Keratinocyte (primary cell): ENCODE measurements at regions not wholly inside any gene's neighbourhood (a gene's known extent, or its start where the extent isn't known, plus 50 kb on each side); places are given as distances from the start of the nearest gene placed in this dataset.

Experiments used
- DNase-seq: peaks from one replicate; pipeline ENCODE4 v3.0.0-alpha.2; 2011; ENCODE audit warnings: low read depth, missing footprints, low spot score
- FAIRE-seq: peaks from 2 replicates; lab custom pipeline; 2011; peaks lifted over from hg19 to GRCh38; lab: Jason Lieb, UNC
- H2AFZ ChIP-seq: 2 replicates; pipeline ENCODE4 v1.6.0; 2012; ENCODE audit warnings: low read length, control low read depth, inconsistent platforms; ENCODE audit not compliant: control insufficient read depth
- H3K27ac ChIP-seq: 2 replicates; pipeline ENCODE4 v1.5.1; 2011; ENCODE audit warnings: low read length; ENCODE audit not compliant: control insufficient read depth, insufficient read depth
- H3K27me3 ChIP-seq: 3 replicates; pipeline ENCODE4 v1.6.0; 2011; ENCODE audit warnings: low read length; ENCODE audit not compliant: control insufficient read depth, insufficient read depth; ENCODE audit errors: extremely low read depth
- H3K36me3 ChIP-seq, 2 experiments: 2 replicates in 1 of 2; 3 replicates in 1 of 2; pipeline ENCODE4 v1.5.1; 2011; ENCODE audit warnings: low read length in 2 of 2, mild to moderate bottlenecking in 1 of 2; ENCODE audit not compliant: control insufficient read depth in 2 of 2, insufficient read depth in 2 of 2; ENCODE audit errors: extremely low read depth in 1 of 2
- H3K4me1 ChIP-seq: 3 replicates; pipeline ENCODE4 v1.5.1; 2011; ENCODE audit warnings: low read length; ENCODE audit not compliant: control insufficient read depth, insufficient read depth; ENCODE audit errors: extremely low read depth
- H3K4me2 ChIP-seq: 3 replicates; pipeline ENCODE4 v1.6.0; 2011; ENCODE audit warnings: low read depth, low read length; ENCODE audit not compliant: control insufficient read depth, insufficient read depth; ENCODE audit errors: extremely low read depth
- H3K4me3 ChIP-seq, 3 experiments: fragments of 200-600 bp in 1 of 3; sonication (generic) in 1 of 3; 2 replicates in 2 of 3; 3 replicates in 1 of 3; pipeline ENCODE4 v1.5.1; 2011 to 2016; ENCODE audit warnings: low read length in 3 of 3, mild to moderate bottlenecking in 3 of 3, control low read depth in 2 of 3, inconsistent platforms in 1 of 3, low read depth in 1 of 3, mixed read lengths in 1 of 3, mixed run types in 1 of 3, moderate library complexity in 1 of 3; ENCODE audit not compliant: control insufficient read depth in 2 of 3, insufficient read depth in 2 of 3; ENCODE audit errors: extremely low read depth in 1 of 3
- H3K79me2 ChIP-seq: 2 replicates; pipeline ENCODE4 v1.6.0; 2012; ENCODE audit warnings: low read length; ENCODE audit not compliant: control insufficient read depth, insufficient read depth
- H3K9ac ChIP-seq: 3 replicates; pipeline ENCODE4 v1.6.0; 2011; ENCODE audit warnings: low read length; ENCODE audit not compliant: control insufficient read depth, insufficient read depth; ENCODE audit errors: extremely low read depth
- H3K9me1 ChIP-seq: 3 replicates; pipeline ENCODE4 v1.6.0; 2011; ENCODE audit warnings: low read length; ENCODE audit not compliant: control insufficient read depth, insufficient read depth; ENCODE audit errors: extremely low read depth
- H3K9me3 ChIP-seq: 2 replicates; pipeline ENCODE4 v1.5.1; 2012; ENCODE audit warnings: low read depth, low read length; ENCODE audit not compliant: control insufficient read depth
- H4K20me1 ChIP-seq: 3 replicates; pipeline ENCODE4 v1.6.0; 2011; ENCODE audit warnings: low read length; ENCODE audit not compliant: control insufficient read depth, insufficient read depth; ENCODE audit errors: extremely low read depth
- EZH2 ChIP-seq: IDR thresholded peaks from one replicate; pipeline ENCODE4 v1.6.1; 2012; ENCODE audit warnings: inconsistent platforms, mild to moderate bottlenecking, low read length, moderate library complexity
- dilution Hi-C: fragments of 300-500 bp; cut with MboI; formaldehyde crosslinking; loops from one replicate; pipeline ENCODE4 v1.7.0; 2020; ENCODE audit warnings: low sequenced_read_pairs; ENCODE audit not compliant: extremely low pct_ligation_motif_present
- TF ChIP-seq, protein P1 (sequence below), 3 experiments: IDR thresholded peaks in 1 of 3; conservative IDR thresholded peaks in 1 of 3; optimal IDR thresholded peaks in 1 of 3; 2 replicates in 2 of 3; 3 replicates in 1 of 3; pipeline versions ENCODE3 to v1.5.1; 2011; ENCODE audit warnings: low read length in 3 of 3, mild to moderate bottlenecking in 3 of 3, moderate library complexity in 2 of 3, control low read depth in 1 of 3, inconsistent platforms in 1 of 3; ENCODE audit not compliant: insufficient read depth in 2 of 3; ENCODE audit errors: extremely low read depth in 1 of 3

DNA sequence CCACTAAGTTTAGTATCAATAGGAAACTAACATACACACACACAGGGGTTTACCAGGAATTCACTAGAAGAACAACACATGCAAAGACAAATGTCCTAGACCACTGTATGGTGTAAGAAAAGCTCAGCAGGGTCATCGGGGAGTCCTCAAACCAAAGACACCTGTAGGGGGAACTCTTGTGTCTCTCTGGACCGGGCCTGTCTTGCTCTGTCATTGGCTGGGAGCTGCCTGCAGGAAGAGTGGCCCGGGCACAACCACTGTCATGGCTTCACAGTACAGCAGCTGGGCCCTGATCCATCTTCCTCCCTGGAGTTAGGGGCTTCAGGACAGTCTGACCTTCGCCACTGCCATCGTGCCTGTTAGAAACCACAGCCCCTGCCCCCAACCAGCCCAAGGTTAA, 263.6 kb upstream of the DYNLRB2 start:
- DNase-seq (no peak), FAIRE-seq (no peak)
- Histone ChIP-seq H2AFZ (no peak overlapping the region), H3K79me2 (no peaks in the 10 kb centered on the region), H3K36me3 (no peaks in the 10 kb centered on the region), H3K4me3 (no peak overlapping the region), H3K9me1 (no peaks in the 10 kb centered on the region), H3K9ac (no peak overlapping the region), H4K20me1 (no peaks in the 10 kb centered on the region), H3K4me1 (peaks cover 21% of the 10 kb centered on the region), H3K4me2 (no peak overlapping the region), H3K9me3 (no peaks in the 10 kb centered on the region), H3K27me3 (no peaks in the 10 kb centered on the region), H3K27ac (no peak overlapping the region)
- TF ChIP-seq, protein P1, sequence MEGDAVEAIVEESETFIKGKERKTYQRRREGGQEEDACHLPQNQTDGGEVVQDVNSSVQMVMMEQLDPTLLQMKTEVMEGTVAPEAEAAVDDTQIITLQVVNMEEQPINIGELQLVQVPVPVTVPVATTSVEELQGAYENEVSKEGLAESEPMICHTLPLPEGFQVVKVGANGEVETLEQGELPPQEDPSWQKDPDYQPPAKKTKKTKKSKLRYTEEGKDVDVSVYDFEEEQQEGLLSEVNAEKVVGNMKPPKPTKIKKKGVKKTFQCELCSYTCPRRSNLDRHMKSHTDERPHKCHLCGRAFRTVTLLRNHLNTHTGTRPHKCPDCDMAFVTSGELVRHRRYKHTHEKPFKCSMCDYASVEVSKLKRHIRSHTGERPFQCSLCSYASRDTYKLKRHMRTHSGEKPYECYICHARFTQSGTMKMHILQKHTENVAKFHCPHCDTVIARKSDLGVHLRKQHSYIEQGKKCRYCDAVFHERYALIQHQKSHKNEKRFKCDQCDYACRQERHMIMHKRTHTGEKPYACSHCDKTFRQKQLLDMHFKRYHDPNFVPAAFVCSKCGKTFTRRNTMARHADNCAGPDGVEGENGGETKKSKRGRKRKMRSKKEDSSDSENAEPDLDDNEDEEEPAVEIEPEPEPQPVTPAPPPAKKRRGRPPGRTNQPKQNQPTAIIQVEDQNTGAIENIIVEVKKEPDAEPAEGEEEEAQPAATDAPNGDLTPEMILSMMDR (optimal IDR thresholded peaks at IDR 0.05 in 1 of 3, IDR thresholded peaks at IDR 0.05 in 1 of 3, conservative IDR thresholded peaks at IDR 0.05 in 1 of 3; ENCODE audit: extremely low read depth in 1 of 3, insufficient read depth in 2 of 3, low read length in 3 of 3), result peak in 2 of 3 experiments; percentile 2 to 18
- TF ChIP-seq EZH2, result no peak
- dilution Hi-C loops, result no loop called here

DNA sequence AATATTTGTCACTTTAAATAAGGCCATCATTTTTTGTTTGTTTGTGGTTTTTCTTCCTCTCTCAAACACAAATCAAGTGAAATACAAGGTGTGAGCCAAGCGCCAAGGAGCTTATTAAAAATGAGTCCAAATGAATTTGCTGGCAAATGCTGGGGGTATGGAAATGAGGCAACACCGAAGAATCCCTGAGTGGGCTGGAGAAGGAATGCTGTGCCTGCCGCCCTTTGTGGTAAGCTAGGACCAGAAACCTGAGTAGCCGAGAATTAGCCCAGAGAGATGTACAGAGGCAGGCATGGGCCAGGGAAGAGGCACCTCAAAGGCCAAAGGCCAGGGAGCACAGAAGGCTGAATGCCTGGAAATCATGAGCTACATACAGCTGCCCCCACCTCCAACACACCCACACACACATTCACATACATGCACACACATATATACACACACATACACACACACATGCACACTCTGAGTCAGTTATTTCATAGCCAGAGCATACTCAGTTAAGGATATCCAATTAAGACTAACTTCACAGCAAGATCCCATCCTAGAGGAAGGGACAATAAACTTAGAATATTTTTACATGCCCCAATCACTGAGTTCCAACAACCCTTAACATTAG, 266.1 kb upstream of the DYNLRB2 start:
- peak overlapping the region in 1 of 3 experiments; percentile 38 for H3K4me3 ChIP-seq
- peaks cover 21% of the 10 kb centered on the region for H3K4me1 ChIP-seq
- peak overlapping the region; percentile 74 for H3K27ac ChIP-seq
- H3K9me1 ChIP-seq, result no peaks in the 10 kb centered on the region
- H3K9me3 ChIP-seq, result no peaks in the 10 kb centered on the region
- peak overlapping the region; percentile 51 for H3K9ac ChIP-seq
- FAIRE-seq, result peak; percentile 79
- dilution Hi-C loops, result no loop called here
- peak overlapping the region; percentile 74 for H3K4me2 ChIP-seq
- no peaks in the 10 kb centered on the region for H3K79me2 ChIP-seq
- no peak for TF ChIP-seq EZH2
- H3K36me3 ChIP-seq, result no peaks in the 10 kb centered on the region
- no peaks in the 10 kb centered on the region for H4K20me1 ChIP-seq
- peak overlapping the region; percentile 75 for H2AFZ ChIP-seq
- H3K27me3 ChIP-seq, result no peaks in the 10 kb centered on the region
- no peak for DNase-seq
